ENCODE measurements at regions not wholly inside any gene's neighbourhood (a gene's known extent, or its start where the extent isn't known, plus 50 kb on each side); places are given as distances from the start of the nearest gene placed in this dataset.

- no peak for DNase-seq (ENCODE audit: insufficient read length, low spot score)
- no peak for TF ChIP-seq POLR2A (IDR thresholded peaks at IDR 0.05; ENCODE audit: low read depth, low read length)
- FAIRE-seq = no peak
Observed at GRCh38 chr2:53437371-53437770, 330.2 kb upstream of the CHAC2 start.

DNA sequence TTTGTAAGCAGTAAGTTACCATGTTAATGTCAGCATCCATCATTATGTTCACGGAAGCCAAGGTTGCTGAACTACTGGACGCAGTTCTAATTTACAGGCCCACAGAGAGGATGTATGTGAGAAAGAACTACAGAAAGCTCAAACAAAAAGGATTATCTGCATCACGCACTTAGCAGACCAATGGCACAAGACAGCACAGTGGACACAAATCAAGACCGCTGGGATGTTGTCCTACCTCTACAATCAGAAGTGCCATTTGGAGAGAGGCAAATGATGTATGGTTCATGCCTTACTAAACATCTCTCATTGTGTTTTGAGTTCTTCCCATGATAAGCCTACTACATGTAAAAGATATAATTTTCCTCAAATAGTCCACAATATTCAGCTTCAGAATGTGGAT is 330.7 kb upstream of the CHAC2 start:
- DNase-seq (ENCODE audit: insufficient read length, low spot score) (no peak), FAIRE-seq (no peak)
- no peak for TF ChIP-seq POLR2A (IDR thresholded peaks at IDR 0.05; ENCODE audit: low read depth, low read length)

- no peak for FAIRE-seq
- no peak for DNase-seq (ENCODE audit: insufficient read length, low spot score)
Observed at GRCh38 chr2:53435610-53436009, 332.0 kb upstream of the CHAC2 start.

DNA sequence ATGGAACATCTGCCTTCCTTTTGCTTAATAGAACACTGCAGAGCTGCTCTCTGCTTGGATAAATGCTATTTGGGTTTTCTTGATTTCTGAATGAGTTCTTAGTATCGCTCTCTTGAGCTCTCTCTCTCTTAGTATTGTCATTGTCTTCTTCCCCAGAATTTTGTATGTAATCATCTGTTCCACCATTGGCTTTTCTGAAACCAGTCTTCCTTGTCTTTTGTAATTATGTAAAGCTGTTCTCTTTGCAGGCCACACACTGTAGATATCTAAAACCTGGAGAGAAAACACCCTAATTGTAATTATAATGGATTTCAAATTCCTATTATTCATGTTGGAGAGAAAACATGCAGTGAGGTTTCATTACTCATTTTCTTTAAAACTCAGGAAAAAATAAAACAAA is 333.1 kb upstream of the CHAC2 start:
- no peak for DNase-seq (ENCODE audit: insufficient read length, low spot score)
- FAIRE-seq = no peak
- no peak for TF ChIP-seq POLR2A (IDR thresholded peaks at IDR 0.05; ENCODE audit: low read depth, low read length)

More at GRCh38 chr2:53435610-53436009, 332.0 kb upstream of the CHAC2 start:
- no peak for TF ChIP-seq POLR2A (IDR thresholded peaks at IDR 0.05; ENCODE audit: low read depth, low read length)

DNA sequence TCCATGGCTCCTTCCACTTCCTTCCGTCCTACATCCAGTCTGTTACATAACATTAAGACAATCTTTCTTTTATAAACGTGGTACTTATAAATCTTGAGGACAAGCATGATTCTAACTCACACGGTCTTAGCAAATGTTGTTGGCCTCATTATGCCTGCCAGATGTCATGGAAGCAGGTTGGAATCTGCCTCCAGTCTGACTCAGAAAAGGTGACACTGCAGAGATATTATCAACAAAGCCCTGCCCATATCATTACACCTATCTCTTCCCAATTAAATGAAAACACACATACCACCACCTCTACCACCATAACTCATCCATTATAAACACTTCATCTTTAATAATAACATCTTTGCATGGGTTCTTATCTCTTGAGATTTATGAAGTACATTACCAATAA is 334.7 kb upstream of the CHAC2 start:
- FAIRE-seq (no peak), DNase-seq (ENCODE audit: insufficient read length, low spot score) (no peak)
- no peak for TF ChIP-seq POLR2A (IDR thresholded peaks at IDR 0.05; ENCODE audit: low read depth, low read length)

- no peak for TF ChIP-seq POLR2A (IDR thresholded peaks at IDR 0.05; ENCODE audit: low read depth, low read length)
- FAIRE-seq (no peak), DNase-seq (ENCODE audit: insufficient read length, low spot score) (no peak)
Observed at GRCh38 chr2:53429901-53430300, 337.7 kb upstream of the CHAC2 start.

DNA sequence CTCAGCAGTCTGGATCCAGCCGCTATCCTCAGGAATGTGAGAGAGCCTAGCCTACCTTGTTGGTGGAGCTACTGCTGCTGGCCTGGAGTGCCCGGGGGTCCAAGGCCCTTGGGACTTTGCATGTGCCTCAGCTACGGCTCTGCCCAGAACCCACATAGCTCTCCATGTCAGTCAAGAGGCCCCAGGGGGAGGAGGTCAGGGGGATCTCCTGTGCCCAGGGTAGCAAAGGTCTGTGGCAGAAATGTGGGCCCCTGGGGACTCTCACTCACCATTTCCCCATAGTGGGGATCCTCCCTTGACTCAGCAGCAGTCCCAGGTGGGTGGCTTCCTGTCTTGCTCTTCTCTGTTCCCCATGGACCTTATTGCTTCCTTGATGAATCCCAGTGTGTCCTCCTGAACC is 342.7 kb upstream of the CHAC2 start:
- DNase-seq (ENCODE audit: insufficient read length, low spot score) (no peak), FAIRE-seq (no peak)
- no peak for TF ChIP-seq POLR2A (IDR thresholded peaks at IDR 0.05; ENCODE audit: low read depth, low read length)

- FAIRE-seq = no peak
- no peak for TF ChIP-seq POLR2A (IDR thresholded peaks at IDR 0.05; ENCODE audit: low read depth, low read length)
- DNase-seq (ENCODE audit: insufficient read length, low spot score) = no peak
Observed at GRCh38 chr2:53423465-53423864, 344.1 kb upstream of the CHAC2 start.

DNA sequence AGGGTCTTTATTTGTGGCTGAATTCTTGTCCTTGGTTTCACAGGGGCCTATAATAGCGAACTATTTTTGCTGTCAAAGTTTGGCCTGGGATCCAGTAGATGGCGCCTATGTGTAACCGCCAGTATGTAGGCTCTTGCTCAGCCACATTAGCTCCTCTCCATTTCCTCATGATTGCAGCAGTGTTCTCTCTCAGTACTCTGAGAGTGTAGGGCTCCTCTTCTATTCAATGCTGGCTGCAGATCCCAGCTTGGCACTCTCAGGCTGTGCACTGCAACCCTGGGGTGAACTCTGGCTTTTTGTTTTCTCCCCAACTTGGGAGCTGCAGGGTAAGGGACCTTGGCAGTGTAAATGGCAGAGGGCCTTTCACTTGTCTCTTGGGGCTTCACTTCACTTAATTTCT is 344.6 kb upstream of the CHAC2 start:
- no peak for TF ChIP-seq POLR2A (IDR thresholded peaks at IDR 0.05; ENCODE audit: low read depth, low read length)
- FAIRE-seq = peak; percentile 82
- DNase-seq (ENCODE audit: insufficient read length, low spot score) = peak; percentile 20

DNA sequence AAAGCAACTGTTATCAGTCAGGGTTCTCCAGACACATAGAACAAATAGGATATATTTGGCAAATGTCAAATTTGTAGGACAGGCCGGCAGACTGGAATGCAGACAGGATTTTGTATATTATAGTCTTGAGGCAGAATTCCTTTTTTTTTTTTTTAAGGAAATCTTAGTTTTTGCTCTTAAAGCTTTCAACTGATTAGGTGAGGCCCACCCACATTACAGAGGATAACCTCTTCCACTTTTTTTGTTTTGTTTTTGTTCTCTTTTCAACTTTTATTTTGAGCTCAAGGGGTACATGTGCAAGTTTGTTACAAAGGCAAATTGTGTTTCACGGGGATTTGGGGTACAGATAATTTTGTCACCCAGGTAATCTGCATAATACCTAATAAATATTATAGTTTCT is 350.2 kb upstream of the CHAC2 start:
- FAIRE-seq = no peak
- DNase-seq (ENCODE audit: insufficient read length, low spot score) = no peak
- no peak for TF ChIP-seq POLR2A (IDR thresholded peaks at IDR 0.05; ENCODE audit: low read depth, low read length)

DNA sequence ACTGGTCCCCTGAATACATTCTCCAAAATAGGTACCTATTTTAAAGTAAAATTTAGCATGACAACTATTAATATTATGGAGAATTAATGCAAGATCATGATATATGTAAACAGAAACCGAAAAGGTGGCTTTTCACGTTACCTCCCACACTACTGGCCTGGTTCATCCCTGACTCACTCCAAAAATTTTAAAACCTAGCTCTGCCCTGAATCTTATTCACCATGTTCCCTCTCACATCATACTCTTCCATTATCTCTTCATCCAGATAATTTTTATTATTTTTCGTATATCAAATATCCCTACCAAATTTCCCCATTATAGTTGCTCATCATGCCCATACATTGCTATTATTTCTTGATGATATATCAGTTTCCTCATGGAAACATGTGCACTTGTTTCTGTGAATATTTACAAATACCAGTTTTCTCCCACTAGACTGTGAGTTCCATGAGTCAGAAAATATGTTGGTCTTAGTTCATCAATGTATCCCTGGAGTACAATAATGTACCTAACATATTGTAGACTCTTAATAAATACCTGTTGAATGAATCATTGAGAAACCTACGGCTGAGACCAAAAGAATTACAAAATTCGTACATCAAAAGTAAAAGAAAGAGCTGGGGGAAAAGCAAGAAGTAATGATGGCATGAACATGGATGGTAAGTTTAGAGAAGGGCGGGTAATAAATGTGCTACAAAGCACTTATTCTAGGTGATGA is 360.1 kb upstream of the CHAC2 start:
- TF ChIP-seq POLR2A (IDR thresholded peaks at IDR 0.05; ENCODE audit: low read depth, low read length) = no peak
- no peak for FAIRE-seq

DNA sequence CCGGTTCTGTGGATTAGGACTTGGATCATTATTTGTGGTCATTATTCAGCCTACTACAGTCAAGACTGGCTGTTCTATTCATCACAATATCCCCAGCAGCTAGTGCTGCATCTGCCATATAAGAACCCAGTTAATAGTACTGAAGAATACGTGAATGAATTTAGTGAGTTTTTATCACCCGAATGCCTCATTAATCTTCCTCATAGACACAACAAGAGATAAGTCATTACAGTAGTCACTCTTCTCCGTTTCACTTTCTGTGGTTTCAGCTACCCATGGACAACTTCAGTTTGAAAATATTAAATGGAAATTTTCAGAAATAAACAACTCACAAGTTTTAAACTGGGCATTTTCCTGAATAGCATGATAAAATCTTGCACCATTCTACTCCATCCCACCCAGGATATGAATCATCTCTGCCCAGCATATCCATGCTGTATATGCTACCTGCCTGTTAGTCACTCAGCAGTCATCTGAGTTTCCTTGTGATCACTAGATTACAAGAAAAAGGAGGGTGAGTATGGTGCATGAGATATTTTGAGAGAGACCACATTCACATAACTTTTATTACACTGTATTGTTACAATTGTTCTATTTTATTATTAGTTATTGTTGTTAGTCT is 363.7 kb upstream of the CHAC2 start:
- FAIRE-seq (peak; percentile 98), DNase-seq (ENCODE audit: insufficient read length, low spot score) (peak; percentile 10)

More for the DNA sequence above, 360.1 kb upstream of the CHAC2 start:
- no peak for DNase-seq (ENCODE audit: insufficient read length, low spot score)

GRCh38 chr2:53397085-53397484 is 370.5 kb upstream of the CHAC2 start:
- DNase-seq (ENCODE audit: insufficient read length, low spot score) (no peak), FAIRE-seq (no peak)
- TF ChIP-seq POLR2A (IDR thresholded peaks at IDR 0.05; ENCODE audit: low read depth, low read length) = no peak

More for the DNA sequence above, 363.7 kb upstream of the CHAC2 start:
- no peak for TF ChIP-seq POLR2A (IDR thresholded peaks at IDR 0.05; ENCODE audit: low read depth, low read length)

DNA sequence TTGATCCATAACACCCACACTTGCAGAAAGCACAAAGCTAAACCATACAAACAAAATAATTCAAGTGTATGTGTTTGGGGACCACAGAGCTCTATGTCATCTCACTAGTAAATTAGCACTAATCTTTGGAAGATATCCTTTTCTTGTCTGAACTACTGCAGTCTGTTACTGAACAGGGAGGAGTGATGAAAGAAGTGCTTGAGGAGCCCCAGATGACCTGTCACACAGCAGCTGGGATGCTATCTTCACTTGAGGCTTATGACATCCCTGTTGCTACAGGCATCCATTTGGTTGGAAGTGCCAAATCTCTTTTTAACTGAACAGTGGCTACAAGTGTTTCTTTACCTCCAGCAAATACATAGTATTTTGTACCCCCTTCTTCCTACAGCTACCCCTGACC is 386.3 kb upstream of the CHAC2 start:
- FAIRE-seq (no peak), DNase-seq (ENCODE audit: insufficient read length, low spot score) (no peak)
- TF ChIP-seq POLR2A (IDR thresholded peaks at IDR 0.05; ENCODE audit: low read depth, low read length) = no peak

DNA sequence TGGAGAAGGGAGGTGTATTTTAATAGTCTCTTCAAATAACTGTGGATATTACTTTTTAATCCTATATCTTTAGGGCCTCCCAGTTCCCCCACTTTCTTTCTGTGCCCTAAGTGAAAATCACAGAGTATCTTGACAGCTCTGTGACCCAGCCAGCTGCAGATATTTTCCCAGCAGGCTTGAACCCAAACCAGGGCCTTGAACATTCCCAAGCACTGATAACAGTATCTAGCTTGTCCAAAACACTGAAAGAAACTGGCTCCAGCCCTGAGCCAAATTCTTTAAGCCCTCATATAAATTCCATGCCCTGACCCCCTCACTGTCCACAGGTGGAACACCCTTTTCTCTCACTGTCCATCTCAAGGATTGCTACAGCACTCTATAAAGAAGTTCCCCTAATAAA is 388.1 kb upstream of the CHAC2 start:
- TF ChIP-seq POLR2A (IDR thresholded peaks at IDR 0.05; ENCODE audit: low read depth, low read length) = no peak
- no peak for FAIRE-seq

More for the DNA sequence above, 388.1 kb upstream of the CHAC2 start:
- DNase-seq (ENCODE audit: insufficient read length, low spot score) = no peak

All from H54 (cell line).